GM12878 (cell line): ENCODE measurements at regions not wholly inside any gene's neighbourhood (a gene's known extent, or its start where the extent isn't known, plus 50 kb on each side); places are given as distances from the start of the nearest gene placed in this dataset.

Experiments used
- ATAC-seq: fragments of 200-7000 bp; cut with Tn5 transposase; 3 replicates; pipeline ENCODE4 v1.9.1; 2020; ENCODE audit warnings: mild to moderate bottlenecking, moderate library complexity
- BruUV-seq: library from RNA; stranded (reverse); fragments of 400-500 nt; replicated peaks from 2 replicates; lab custom pipeline; 2021; lab: Mats Ljungman, UMichigan
- CTCF ChIA-PET: fragments of 300-600 bp; sonication (Branson Sonifier 250); formaldehyde crosslinking; extraction: SDS; loops from one replicate; lab custom pipeline; 2021; ENCODE audit warnings: inconsistent platforms; lab: Yijun Ruan, JAX
- POLR2A ChIA-PET: fragments of 350-600 bp; formaldehyde crosslinking; extraction: SDS; loops from one replicate; lab custom pipeline; 2021; ENCODE audit warnings: inconsistent platforms; lab: Charles Lee
- RAD21 ChIA-PET: fragments of 300-600 bp; sonication (Branson Sonifier 250); formaldehyde crosslinking; loops from one replicate; lab custom pipeline; 2023; ENCODE audit warnings: antibody characterized with exemption; ENCODE audit not compliant: unreplicated experiment; lab: Charles Lee
- SMC1A ChIA-PET: fragments of 300-600 bp; sonication (Branson Sonifier 250); formaldehyde crosslinking; loops from one replicate; lab custom pipeline; 2023; ENCODE audit not compliant: unreplicated experiment, uncharacterized antibody; lab: Charles Lee
- DNase-seq: peaks from one replicate; pipeline ENCODE4 v3.0.0-alpha.2; 2011; ENCODE audit warnings: low read depth, low spot score
- FAIRE-seq: peaks from 3 replicates; lab custom pipeline; 2011; peaks lifted over from hg19 to GRCh38; lab: Jason Lieb, UNC
- H2AFZ ChIP-seq: 2 replicates; pipeline ENCODE4 v1.6.0; 2011; ENCODE audit warnings: low read depth, low read length, control low read depth; ENCODE audit not compliant: control insufficient read depth
- H3K27ac ChIP-seq: 2 replicates; pipeline ENCODE4 v1.5.1; 2011; ENCODE audit warnings: control low read depth; ENCODE audit not compliant: control insufficient read depth, insufficient read depth
- H3K27me3 ChIP-seq, 2 experiments: replicated peaks in 1 of 2; 2 replicates each; pipeline versions ENCODE4 v1.6.0 to v1.6.1; 2011; ENCODE audit warnings: low read length in 1 of 2; ENCODE audit not compliant: control insufficient read depth in 2 of 2, insufficient read depth in 2 of 2
- H3K36me3 ChIP-seq, 2 experiments: 2 replicates each; pipeline ENCODE4 v1.5.1; 2011; ENCODE audit warnings: low read length in 1 of 2; ENCODE audit not compliant: control insufficient read depth in 2 of 2, insufficient read depth in 2 of 2
- H3K4me1 ChIP-seq: 2 replicates; pipeline ENCODE4 v1.6.1; 2011; ENCODE audit warnings: mild to moderate bottlenecking, low read length, moderate library complexity, mixed read lengths; ENCODE audit not compliant: control insufficient read depth, insufficient read depth
- H3K4me2 ChIP-seq: 2 replicates; pipeline ENCODE4 v1.6.0; 2011; ENCODE audit warnings: control low read depth; ENCODE audit not compliant: control insufficient read depth, insufficient read depth
- H3K4me3 ChIP-seq: fragments of 200-600 bp; sonication (generic); 2 replicates; pipeline ENCODE4 v1.5.1; 2016
- H3K79me2 ChIP-seq: 2 replicates; pipeline ENCODE4 v1.6.0; 2011; ENCODE audit warnings: low read length; ENCODE audit not compliant: control insufficient read depth, insufficient read depth
- H3K9ac ChIP-seq: 2 replicates; pipeline ENCODE4 v1.8.0; 2011; ENCODE audit warnings: low read length, control low read depth, mixed read lengths; ENCODE audit not compliant: control insufficient read depth, insufficient read depth
- H3K9me3 ChIP-seq: replicated peaks from 3 replicates; pipeline ENCODE4 v1.5.1; 2011; ENCODE audit warnings: mild to moderate bottlenecking, low read length; ENCODE audit not compliant: control insufficient read depth, insufficient read depth
- H4K20me1 ChIP-seq: 2 replicates; pipeline ENCODE4 v1.6.0; 2011; ENCODE audit not compliant: control insufficient read depth, insufficient read depth
- BACH1 ChIP-seq: fragments of 450-650 bp; IDR thresholded peaks from 2 replicates; pipeline ENCODE4 v1.6.1; 2017; ENCODE audit warnings: mild to moderate bottlenecking, borderline replicate concordance
- ETV6 ChIP-seq, 2 experiments: fragments of 450-650 bp in 1 of 2; IDR thresholded peaks in 1 of 2; conservative IDR thresholded peaks in 1 of 2; 2 replicates each; pipeline ENCODE4 v1.6.1; 2014; ENCODE audit warnings: antibody characterized with exemption in 1 of 2, borderline replicate concordance in 1 of 2, low read depth in 1 of 2, mild to moderate bottlenecking in 1 of 2, moderate library complexity in 1 of 2
- PML ChIP-seq: IDR thresholded peaks from 2 replicates; pipeline ENCODE4 v1.6.1; 2012; ENCODE audit warnings: low read length, inconsistent platforms
- SREBF1 ChIP-seq: IDR thresholded peaks from 2 replicates; pipeline ENCODE4 v1.6.1; 2012; ENCODE audit warnings: mild to moderate bottlenecking, low read length
- WGBS: methylation state at CpG from one replicate; pipeline ENCODE4 v1.1.6; 2016; ENCODE audit warnings: low lambda C conversion rate; ENCODE audit not compliant: insufficient replicate concordance, insufficient coverage; ENCODE audit errors: missing lambda C conversion rate; 5-methylcytosine and 5-hydroxymethylcytosine counted together
- in situ Hi-C: fragments of 300-500 bp; cut with MboI; formaldehyde crosslinking; loops from 9 replicates; pipeline ENCODE4 v1.14.3; 2018; ENCODE audit warnings: mixed read lengths
- intact Hi-C: fragments of 100-400 bp; cut with micrococcal nuclease; formaldehyde crosslinking; loops from one replicate; pipeline ENCODE4 v1.14.2; 2022; ENCODE audit not compliant: unreplicated experiment
- TF ChIP-seq, protein P1 (sequence below): fragments of 450-650 bp; IDR thresholded peaks from 2 replicates; pipeline ENCODE4 v1.6.1; 2014; ENCODE audit warnings: mild to moderate bottlenecking

DNA sequence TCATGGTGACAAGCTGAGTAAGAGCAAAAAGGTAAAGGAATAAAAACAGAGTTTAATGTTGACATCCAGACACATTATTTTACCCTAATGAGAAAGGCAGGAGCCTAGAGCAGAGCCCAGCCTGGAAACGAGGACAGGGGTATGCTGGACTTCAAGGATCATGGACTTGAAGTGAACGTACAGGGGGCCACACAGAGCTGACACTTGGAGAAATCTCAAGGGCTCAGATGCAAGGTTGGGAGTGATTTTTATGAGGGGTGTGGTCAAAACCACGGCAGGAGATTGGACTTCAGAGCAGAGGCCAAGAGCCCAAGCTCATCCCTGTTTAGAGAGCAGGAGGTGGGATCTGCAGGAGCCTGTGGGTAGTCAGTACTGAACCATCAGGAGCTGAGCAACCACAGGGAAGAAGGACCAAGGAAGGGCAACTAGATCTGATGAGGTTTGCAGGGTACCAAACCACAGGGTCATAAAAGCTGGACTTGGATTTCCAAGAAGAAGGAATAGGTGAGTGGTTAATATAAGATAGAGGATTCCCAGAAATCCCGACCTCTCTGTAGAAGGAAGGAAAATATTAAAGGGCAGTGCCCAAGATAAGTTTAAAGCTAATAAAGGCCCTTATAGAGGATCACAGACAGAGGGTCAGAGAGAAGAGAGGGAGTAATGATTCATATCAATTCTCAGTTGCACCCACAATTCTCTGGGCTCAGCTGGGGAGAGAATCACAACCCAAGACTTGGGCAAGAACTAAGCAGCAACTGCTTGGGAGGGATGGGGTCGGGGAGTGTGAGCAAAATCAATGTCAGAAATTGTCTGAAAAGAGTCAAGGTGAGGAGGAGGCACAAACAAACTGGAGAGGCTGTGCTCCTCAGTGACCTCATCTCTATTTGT lies 331.7 kb downstream of the SOX9 start:
- Histone ChIP-seq H3K4me3 (no peak overlapping the region), H3K4me2 (no peak overlapping the region), H4K20me1 (no peaks in the 10 kb centered on the region), H3K9me3 (no peaks in the 10 kb centered on the region; the same call in 2 of the 3 replicates), H3K79me2 (no peaks in the 10 kb centered on the region), H3K4me1 (no peaks in the 10 kb centered on the region), H2AFZ (peak overlapping the region; percentile 42; the same call in 1 of the 2 replicates), H3K9ac (no peak overlapping the region), H3K36me3 (no peaks in the 10 kb centered on the region), H3K27ac (no peak overlapping the region), H3K27me3 (no peaks in the 10 kb centered on the region; a peak in 1 of 4 replicates)
- ChIA-PET SMC1A (interaction anchor here (0.9 to 3.0 kb wide), 8 partner anchors 10 to 60 kb away, joined by 3 to 15 read pairs (median 5); no protein-coding TSS in a partner anchor), POLR2A (interaction anchor here (1.0 to 2.5 kb wide), 2 partner anchors 11 to 18 kb away, joined by 4 to 12 read pairs; no protein-coding TSS in a partner anchor), RAD21 (interaction anchor here (0.5 to 2.7 kb wide), 6 partner anchors 10 to 246 kb away, joined by 3 to 11 read pairs (median 4); no protein-coding TSS in a partner anchor), CTCF (interaction anchor here (0.9 to 1.6 kb wide), 6 partner anchors 11 to 68 kb away, joined by 3 to 5 read pairs (median 4); no protein-coding TSS in a partner anchor)
- FAIRE-seq = no peak
- 10% methylated on average over 5 of the region's 5 CpGs for WGBS
- ATAC-seq = peak; percentile 84
- in situ Hi-C loops = no loop called here
- DNase-seq = no peak
- intact Hi-C loops = no loop called here
- BruUV-seq = no TSS peak
- TF ChIP-seq, protein P1, sequence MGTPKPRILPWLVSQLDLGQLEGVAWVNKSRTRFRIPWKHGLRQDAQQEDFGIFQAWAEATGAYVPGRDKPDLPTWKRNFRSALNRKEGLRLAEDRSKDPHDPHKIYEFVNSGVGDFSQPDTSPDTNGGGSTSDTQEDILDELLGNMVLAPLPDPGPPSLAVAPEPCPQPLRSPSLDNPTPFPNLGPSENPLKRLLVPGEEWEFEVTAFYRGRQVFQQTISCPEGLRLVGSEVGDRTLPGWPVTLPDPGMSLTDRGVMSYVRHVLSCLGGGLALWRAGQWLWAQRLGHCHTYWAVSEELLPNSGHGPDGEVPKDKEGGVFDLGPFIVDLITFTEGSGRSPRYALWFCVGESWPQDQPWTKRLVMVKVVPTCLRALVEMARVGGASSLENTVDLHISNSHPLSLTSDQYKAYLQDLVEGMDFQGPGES = no peak
- TF ChIP-seq PML (no peak), ETV6 (conservative IDR thresholded peaks at IDR 0.05 in 1 of 2, IDR thresholded peaks at IDR 0.05 in 1 of 2; ENCODE audit: borderline replicate concordance in 1 of 2, low read depth in 1 of 2) (no peak), BACH1 (no peak), SREBF1 (no peak)
